ENCODE measurements at regions not wholly inside any gene's neighbourhood (a gene's known extent, or its start where the extent isn't known, plus 50 kb on each side); places are given as distances from the start of the nearest gene placed in this dataset.
A peak's percentile ranks its signal among the peaks of the same experiment; 100 is the strongest.

DNA sequence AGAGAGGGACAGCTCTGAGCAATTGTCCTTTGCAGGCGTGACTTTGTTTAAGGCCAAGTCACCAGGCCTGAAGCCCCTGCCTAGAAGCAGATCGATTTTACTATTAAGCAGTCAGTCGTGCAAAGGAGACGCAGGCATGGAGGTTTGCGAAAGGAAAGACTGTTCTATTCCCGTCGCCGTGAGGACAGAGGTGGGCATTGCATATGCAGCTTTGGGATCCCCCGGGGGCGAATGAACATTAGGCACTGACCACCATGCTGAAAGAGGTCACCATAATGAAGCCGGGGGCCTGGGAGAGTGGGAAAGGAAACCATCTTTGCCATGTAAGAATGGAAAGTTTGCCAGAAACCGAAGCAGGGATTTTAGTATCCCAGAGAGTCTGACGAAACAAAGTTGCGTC, 231.6 kb downstream of the BCL11A start:
- DNase-seq (ENCODE audit: low read depth), result no peak

DNA sequence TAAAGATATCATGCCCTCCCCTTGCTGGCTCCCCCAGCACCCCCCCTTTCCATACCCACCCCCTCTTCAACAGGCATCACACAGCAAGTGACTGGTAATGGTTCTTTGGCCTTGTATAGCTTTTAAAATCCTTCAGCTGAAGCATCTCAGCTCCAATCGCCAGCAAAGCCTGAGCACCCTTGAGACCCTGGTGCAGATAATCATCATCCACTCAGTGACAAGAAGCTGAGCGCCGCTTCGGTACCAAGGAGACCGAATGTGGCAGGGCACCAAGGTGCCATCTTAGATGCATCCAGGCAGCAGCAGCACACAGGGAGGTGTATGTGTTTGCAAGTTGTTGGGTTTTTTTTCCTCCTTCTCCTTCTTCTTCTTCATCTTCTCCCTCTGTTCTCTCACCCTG, 232.7 kb downstream of the BCL11A start:
- no peak for DNase-seq (ENCODE audit: low read depth)

DNA sequence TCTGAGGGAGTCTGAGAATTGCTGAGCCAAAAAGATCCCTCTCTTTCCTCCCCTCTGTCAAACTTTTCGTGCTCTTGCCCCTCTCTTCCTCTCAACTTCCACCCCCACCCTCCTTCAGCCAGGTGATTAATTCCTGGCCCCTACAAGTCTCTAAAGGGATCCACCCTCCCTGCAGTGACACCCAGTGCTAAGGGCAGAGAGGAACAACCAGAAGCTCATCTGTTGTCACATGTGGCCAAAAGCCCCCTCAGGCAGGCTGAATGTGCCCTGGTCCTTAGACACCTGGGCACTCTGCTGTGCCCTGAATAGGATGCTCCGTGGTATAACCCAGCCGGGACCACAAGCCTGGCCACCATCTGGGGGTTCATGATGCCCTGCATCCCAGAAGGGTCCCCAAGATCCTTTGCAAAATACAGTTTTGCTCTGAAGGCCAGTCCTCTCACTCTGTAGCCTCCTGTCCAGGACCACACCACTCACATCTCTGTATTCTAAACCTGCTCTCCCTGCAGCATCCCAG, 234.4 kb downstream of the BCL11A start:
- DNase-seq (ENCODE audit: low read depth), result no peak

DNA sequence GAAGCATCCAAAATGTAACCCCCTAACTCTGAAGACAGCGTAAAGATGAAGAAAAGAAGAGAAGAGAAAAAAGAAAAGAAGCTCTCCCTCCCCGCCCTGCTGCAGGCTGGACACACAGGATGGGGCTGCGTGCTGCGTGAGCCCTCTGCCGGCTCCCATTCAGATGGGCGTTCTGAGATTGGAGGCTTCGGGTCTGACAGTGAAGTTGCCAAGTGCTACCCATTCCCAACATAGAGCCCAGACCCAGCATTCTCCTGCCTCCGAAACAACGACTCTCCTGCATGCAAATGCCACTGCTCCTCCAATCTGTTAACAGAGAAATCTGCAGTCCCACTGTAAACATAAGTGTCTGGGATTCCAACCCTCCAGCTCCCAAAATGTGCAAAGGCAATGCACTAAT, 234.9 kb downstream of the BCL11A start:
- DNase-seq (ENCODE audit: low read depth), result peak; percentile 39

DNA sequence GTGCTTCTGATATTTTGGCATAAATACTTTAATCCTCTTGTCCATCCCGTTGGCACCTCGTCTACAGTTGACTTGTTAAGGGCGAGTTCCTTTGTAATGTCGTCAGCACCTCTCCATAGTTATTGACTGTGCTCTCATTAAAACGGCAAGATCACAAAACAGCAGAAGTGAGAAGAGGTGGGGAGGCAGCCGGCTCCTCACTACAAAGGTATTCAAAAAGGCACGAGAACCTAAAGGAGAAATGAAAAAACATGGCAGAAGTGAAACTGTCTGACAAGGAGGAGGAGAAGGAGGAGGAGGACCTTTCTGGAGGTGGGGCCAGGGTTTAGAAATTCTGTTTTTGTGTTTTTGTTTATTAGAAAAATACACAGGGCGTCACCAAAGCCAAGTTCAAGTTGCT, 235.6 kb downstream of the BCL11A start:
- no peak for DNase-seq (ENCODE audit: low read depth)

DNA sequence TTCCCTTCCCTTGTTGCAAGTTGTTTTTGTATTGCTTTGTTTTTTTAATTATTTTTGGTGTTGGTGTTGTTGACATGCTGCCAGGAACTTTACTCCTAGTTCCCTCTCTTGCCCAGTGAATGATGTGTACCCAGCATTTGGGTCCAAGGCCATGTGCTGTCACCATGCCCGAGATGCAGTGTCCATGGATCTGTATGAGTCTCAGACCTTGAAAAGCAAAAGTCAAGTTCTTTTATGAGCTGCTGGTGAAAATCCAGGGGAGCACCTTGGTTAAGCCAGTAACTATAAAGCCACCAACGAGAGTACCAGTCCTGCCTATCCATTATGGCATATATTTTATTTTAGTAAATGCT, 236.4 kb downstream of the BCL11A start:
- no peak for DNase-seq (ENCODE audit: low read depth)

DNA sequence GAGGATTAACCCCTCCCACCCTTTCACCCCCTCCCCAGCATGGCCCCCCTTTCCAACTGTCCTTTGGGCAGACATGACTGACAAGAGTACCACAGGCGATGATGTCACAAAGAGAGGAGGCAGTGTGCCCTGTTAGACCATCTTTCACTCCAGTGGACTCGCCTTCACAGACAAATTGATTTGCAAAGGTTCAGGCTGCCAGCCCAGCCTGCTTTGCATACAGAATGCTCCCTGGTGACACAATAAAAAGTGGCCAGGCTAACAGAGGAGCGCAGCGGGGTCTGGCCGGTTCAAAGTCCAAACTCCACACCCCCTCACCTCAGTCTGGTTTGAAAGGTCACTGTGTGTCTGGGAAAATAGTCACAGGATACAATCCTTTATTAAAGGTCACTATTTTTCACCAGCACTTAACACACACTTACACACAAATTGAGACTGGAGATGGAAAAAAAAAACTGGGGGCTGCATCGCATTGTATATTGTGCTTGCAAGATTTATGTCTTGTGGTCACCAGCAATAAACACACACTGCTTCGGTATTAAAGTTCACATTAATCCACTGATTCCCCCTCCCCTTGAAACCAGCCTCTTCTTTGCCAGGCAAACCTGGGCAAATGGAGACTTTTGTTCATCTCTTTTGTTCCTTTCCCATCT, 236.9 kb downstream of the BCL11A start:
- no peak for DNase-seq (ENCODE audit: low read depth)

DNA sequence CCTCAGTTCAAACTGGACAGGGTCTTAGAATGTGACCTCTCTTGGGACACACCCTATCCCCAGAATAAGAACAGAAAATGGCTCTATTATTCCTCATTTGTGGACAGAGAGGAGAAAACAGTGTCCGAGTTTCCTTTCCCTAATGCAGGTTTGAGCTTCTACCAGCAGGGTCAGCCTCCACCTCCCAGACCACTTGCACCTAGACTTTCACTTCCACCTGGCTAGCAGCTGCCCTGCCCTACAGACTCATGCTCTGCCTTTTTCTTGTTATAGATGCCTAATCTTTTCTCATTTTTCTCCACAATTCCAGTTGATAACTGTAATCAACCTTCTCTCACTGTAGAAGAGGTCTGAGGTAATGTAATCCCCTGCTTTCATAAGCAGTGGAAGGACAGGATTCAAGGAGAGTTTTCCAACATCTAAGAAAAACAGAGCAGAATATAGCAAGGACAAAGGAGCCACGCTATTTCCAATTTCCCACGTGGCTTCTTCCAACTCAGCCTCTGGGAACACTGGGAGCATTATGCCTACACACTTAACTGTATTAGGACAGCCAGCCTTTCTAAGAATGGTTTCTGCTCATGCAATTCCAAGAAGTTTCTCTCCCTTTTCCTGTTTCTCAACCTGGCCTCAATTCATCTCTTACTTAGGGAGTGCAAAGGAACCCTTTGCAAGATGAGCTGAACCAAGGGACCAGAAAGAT, 239.8 kb downstream of the BCL11A start:
- no peak for DNase-seq (ENCODE audit: low read depth)

DNA sequence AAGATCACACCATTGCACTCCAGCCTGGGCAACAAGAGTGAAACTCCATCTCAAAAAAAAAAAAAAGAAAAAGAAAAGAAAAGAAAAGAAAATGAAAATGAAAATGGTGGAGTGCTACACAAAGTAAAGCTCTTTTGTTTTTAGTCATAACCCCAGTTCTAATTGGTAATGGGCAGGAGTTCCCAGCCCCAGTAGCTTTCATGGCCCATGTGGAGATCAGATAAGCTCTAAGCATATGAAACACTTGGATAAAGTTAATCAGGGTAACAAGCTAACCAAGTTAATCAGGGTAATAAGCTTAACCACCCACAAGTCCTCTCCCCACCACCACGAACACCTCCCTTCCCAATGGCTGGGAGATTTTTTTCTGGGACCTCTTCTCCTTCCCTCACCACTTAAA, 240.8 kb downstream of the BCL11A start:
- no peak for DNase-seq (ENCODE audit: low read depth)

DNA sequence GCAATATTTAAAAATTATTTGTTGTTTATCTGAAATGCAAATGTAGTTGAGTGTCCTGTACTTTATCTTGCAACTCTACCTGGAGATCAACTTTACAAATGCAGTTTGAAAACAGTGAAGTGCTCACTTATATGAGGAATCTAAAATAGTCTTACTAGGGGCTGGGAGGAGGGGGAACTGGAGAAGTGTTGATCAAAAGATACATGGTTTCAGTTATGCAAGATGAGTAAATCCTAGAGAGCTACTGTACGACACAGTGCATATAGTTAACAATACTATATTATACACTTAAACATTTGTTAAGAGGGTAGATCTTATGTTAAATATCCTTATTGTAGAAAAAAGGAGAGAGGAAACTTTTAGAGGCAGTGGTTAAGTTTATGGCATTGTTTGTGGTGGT, 241.9 kb downstream of the BCL11A start:
- no peak for DNase-seq (ENCODE audit: low read depth)

DNA sequence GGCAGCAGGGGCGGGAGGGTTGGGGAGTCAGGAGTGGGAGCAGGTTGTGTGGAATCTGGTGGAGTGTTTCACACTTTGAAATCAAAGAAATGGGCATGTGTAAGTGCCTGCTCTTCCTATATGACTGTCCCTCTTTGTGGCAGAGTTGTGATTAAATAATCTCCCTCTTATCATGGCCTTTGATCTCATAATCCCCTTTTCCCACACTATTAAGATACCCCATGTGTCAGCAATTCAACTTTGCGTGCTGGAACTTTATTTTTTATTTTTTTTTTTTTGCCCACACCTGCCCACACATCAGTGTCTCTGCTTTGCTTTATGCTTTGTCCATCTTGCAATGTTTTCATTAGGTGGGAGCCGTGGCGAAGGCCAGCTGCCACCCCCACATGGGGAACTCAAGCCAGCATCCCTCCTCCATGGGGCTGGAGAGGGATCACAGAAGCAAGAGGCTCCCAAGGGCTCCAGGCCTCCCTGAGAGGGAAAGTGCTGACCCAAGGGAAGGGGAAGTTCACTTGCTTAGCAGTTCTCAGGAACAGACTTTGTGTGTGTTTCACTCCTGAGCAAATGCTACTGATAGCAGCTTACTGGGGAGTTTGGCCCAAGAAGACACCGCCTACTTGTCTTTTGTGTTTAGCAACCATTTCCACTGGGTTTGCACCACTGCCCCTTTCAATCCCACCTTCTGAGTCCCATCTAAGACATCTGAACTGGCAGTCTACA, 243.4 kb downstream of the BCL11A start:
- no peak for DNase-seq (ENCODE audit: low read depth)

DNA sequence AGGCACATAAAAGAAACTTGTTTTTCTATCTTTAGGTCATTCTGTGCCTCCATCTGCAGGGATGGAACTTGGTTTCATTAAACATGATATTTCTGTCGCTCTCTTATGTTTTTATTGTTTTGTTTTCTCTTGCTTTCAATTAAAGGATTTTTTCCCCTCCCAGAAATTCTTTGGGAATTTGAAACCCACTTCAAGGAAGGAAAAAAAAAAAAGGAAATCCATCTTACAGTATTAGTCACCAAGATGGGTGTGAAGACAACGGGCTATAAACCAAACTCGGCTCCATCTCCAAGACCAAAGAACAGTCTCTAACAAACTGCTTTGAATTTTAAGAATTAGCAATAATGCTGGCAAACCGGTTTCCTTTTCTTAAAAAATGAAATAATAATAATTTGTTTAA, 244.1 kb downstream of the BCL11A start:
- DNase-seq (ENCODE audit: low read depth), result no peak

DNA sequence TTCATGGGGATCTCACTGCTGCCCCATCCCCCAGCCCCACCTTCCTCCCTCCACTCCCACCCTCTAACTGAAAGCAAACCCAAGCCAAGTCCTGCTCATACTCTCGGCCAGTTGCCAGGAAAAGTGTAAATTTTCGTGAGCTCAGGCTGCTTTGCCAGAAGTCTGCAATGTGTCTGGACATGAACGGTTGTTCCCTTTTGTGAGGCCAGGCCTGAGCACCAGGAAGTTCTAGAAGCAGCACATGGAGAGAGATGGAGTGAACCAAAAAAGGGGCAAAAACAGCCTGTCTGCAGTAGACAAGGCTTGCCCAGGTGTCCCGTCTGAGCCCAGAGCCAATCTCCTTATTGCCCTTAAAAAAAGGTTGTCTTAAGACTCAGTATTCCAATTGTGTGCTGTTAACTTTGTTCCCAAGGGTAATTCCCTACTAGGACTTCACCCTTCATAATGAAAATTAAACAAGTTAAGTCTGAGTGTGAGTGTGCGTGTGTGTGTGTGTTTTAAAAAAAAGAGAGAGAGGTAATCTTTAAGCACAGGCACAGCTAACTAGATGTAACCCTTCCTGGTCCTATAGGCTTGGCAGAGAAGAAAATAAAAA, 247.1 kb downstream of the BCL11A start:
- no peak for DNase-seq (ENCODE audit: low read depth)

DNA sequence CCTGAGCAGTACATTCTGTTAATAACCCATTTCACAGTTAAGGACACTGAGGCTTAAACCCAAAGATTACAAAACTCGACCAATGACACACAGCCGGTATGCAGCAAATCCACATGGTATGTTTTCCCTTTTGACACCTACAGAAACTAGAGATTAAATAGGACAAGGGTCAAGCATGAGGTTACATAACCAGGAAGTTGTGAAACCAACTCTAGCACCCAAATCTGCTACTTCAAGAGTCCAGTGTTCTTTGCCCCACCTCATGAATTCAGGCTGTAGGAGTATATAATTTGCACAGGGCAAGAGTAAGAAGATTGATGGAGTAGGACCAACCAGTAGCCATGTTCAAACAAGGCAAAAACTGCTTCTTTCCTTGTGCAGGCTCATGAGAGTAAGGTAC, 249.8 kb downstream of the BCL11A start:
- DNase-seq (ENCODE audit: low read depth), result no peak

DNA sequence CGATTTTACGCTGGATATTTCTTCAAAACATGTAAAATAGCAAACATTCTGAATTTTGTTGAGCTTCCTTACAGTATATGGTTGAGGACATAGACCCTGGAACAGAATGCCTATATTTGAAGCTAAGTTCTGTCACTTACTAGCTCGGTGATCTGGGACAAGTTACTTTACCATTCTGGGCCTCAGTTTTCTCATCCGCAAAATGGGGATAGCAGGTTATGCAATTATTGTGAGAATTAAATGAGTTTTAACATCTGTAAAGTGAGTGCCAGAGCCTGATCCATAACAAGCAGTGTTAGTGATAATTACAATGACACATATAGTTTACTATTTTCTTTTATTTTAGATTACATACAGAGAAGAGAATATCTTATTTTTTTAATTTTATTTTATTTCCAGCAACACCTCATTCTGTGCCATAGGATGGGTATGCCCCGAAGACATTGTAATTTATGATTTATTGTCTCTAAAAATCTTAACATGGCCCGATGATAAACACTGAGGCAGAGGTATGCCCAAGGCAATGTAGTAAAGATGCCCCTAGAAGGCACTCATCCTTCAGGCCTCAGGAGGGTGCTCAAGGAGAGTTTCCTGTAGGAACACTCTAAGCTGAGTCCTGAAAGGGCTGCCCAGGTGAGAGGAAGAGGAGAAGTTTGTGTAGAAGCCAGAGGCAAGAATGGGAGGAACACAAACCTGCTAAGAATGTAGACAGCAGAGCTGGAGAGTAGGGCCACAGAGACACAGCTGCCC, 250.9 kb downstream of the BCL11A start:
- DNase-seq (ENCODE audit: low read depth), result no peak

DNA sequence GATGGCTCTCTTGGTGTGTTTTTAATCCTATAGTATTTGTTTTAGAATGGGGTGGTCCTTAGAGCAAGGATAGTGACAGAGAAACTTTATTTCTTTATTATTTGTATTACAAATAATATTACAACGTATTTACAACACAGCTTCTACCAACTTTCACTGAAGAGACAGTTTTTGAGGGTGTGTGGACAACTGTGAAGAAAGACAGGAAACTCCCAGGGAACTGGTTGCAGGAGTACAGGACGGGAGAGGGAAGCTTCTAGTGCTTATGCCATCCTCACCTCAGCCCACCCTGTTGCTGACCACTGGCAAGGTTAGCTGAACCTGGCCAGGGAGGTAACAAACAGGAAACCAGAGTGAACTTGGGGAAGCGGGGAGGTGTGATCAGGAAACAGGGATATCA, 251.7 kb downstream of the BCL11A start:
- no peak for DNase-seq (ENCODE audit: low read depth)

DNA sequence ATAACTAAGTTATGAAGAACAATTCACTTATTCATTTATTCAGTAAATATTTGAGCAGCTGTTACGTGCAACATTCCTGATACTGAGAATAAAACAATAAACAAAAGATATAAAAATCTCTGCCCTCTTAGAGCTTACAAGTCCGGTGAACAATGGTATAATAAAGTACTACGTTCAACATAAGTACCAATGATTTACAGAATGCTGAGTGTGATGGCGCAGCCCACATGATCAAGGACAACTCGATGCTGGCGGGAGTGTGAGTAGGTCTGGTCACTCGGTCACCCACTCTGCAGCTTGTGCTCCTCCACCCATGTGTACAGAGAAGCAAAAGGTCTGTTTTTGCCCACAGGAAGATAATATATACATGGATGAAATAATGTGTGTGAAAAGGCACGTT, 254.3 kb downstream of the BCL11A start:
- DNase-seq (ENCODE audit: low read depth), result no peak

DNA sequence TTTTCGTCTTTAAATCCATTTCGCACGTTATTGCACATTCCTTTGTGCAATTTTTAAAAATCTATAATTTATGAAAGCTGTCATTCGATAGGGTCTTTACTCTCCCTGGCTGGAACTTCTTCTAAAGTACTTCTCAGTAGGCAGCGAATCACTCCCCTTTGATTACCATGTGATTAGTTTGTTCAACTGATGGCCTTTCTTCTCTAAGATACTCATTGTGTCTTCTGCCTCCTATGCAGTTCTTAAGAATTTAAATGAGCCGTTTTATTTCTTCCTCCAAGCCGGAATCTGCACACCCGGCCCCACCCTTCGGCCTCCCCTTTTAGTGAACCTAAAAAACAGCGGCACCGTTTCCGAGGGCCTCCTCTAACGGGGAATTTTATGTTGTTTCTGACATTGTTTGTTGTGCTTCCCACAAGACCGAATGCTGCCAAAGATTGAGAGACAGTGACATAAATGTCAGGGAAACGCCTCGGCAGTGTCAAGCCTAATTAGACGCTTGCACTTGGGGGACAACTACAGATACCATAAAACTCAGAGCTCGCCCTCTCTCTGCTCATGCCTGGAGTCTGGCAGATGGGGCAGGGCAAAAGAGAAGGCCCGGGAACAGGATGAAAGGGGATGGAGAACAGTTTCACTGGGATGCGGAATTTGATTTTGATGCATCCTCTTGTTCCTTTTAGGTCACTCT, 255.3 kb downstream of the BCL11A start:
- no peak for DNase-seq (ENCODE audit: low read depth)

DNA sequence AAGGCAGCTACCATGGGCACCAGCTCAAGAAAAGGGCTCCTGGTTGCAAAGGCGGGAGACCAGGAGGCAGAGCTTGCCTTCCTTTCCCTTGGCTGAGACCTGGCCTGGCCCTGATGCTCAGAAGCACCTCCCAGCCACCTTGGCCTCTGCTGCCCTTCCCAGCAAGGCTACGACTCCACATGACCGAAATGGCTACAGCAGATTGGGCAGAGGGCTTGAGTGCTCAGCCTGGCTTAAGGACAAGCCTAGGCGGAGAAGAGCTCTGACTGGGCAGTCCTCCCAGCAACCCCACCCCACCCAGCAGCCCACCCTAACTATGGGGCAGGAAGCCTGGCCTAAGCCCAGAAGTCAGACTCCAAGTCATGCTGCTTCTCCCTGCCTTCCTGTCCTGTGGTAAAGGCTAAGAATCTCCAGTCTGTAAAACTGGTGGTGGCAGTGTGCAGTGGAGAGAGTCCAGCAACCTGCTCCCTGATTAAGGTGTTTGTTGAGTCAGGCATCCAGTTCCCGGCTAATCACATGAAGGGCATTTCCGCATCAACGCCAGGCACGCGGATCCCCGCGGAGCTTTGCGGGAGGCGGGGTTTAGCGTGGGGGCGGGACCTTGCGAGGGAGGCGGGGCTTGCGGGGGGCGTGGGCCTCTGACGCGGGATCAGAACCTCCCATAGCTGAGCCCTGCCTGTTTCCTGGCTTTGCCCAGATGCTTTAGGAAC, 256.0 kb downstream of the BCL11A start:
- DNase-seq (ENCODE audit: low read depth), result peak; percentile 37

DNA sequence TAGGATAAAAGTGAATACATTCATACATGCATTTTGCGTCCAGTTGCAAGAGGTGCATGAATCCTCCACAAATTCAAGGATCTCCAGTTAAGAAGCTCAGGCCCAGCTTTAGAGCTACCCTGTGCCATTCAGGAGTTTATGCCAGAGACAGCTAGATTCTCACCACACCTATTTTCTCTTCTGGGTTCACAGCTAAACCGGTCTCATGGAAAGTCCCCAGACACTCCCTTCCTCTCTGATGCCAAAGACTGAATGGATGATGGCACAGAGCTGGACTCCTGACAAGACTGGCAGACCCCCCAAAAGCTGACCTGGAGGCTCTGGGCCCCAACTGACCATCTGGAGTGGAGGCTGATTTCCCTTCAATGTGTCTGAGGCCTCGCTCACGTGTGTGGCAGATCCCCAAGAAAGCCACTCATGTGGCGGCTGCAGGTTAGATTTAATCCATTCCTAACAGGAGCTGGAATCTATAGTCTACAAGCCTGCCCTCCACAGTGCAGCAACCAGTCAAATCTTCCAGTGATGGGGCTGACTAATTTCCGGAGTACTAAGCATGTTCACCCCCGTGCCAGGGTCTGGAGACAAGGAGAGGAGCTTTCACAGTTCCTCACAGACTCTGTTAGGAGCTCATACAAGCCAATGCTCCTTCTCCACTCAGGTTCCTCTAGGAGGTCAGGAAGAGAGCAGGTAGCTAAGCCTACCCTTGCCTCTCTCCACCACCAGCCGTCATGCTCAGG, 257.1 kb downstream of the BCL11A start:
- peak; percentile 54 for DNase-seq (ENCODE audit: low read depth)
